Neural progenitor cell (in vitro differentiated cells): ENCODE measurements at regions not wholly inside any gene's neighbourhood (a gene's known extent, or its start where the extent isn't known, plus 50 kb on each side); places are given as distances from the start of the nearest gene placed in this dataset.
A peak's percentile ranks its signal among the peaks of the same experiment; 100 is the strongest.
"Not testable (repeated sequence)": the region's sequence is repeated elsewhere in the genome, so short reads cannot be mapped to it uniquely, and the experiment has no call there.

Experiments used
- DNase-seq: peaks from one replicate; pipeline ENCODE4 v3.0.0-alpha.2; 2016; ENCODE audit warnings: low spot score
- H2AFZ ChIP-seq: fragments of 200-600 bp; sonication (generic); replicated peaks from 2 replicates; pipeline ENCODE4 v1.6.1; 2016; ENCODE audit warnings: antibody characterized with exemption
- H3F3A ChIP-seq: fragments of 200-600 bp; sonication (generic); 2 replicates; pipeline ENCODE4 v1.6.1; 2016; ENCODE audit warnings: antibody characterized with exemption, low read depth
- H3K27ac ChIP-seq: fragments of 200-600 bp; sonication (generic); 2 replicates; pipeline ENCODE4 v1.5.1; 2016; ENCODE audit warnings: mild to moderate bottlenecking
- H3K27me3 ChIP-seq: fragments of 200-600 bp; sonication (generic); 2 replicates; pipeline ENCODE4 v1.6.1; 2016; ENCODE audit warnings: mild to moderate bottlenecking, moderate library complexity
- H3K36me3 ChIP-seq: fragments of 200-600 bp; sonication (generic); 2 replicates; pipeline ENCODE4 v1.5.1; 2016
- H3K4me1 ChIP-seq: fragments of 200-600 bp; sonication (generic); 2 replicates; pipeline ENCODE4 v1.6.1; 2016; ENCODE audit warnings: mixed run types
- H3K4me2 ChIP-seq: fragments of 200-600 bp; sonication (generic); 2 replicates; pipeline ENCODE4 v1.6.1; 2016
- H3K4me3 ChIP-seq: fragments of 200-600 bp; sonication (generic); 2 replicates; pipeline ENCODE4 v1.5.1; 2016
- H3K79me2 ChIP-seq: fragments of 200-600 bp; sonication (generic); 2 replicates; pipeline ENCODE4 v1.6.1; 2016; ENCODE audit warnings: low read depth
- H3K9ac ChIP-seq: fragments of 200-600 bp; sonication (generic); 2 replicates; pipeline ENCODE4 v1.6.1; 2016
- H3K9me3 ChIP-seq: fragments of 200-600 bp; sonication (generic); 2 replicates; pipeline ENCODE4 v1.5.1; 2016; ENCODE audit warnings: low read depth
- H4K20me1 ChIP-seq: fragments of 200-600 bp; sonication (generic); 2 replicates; pipeline ENCODE4 v1.6.1; 2016; ENCODE audit warnings: low read depth
- H3K27ac Mint-ChIP-seq: 3 replicates; pipeline ENCODE4 v1.8.0; 2021; ENCODE audit warnings: mixed read lengths
- H3K27me3 Mint-ChIP-seq: 2 replicates; pipeline ENCODE4 v1.8.0; 2022; ENCODE audit warnings: low read depth, mild to moderate bottlenecking, inconsistent platforms, moderate library complexity, mixed read lengths; ENCODE audit not compliant: insufficient read depth
- H3K36me3 Mint-ChIP-seq: 3 replicates; pipeline ENCODE4 v1.8.0; 2021; ENCODE audit warnings: mixed read lengths
- H3K4me1 Mint-ChIP-seq: 3 replicates; pipeline ENCODE4 v1.8.0; 2021; ENCODE audit warnings: mixed read lengths
- H3K4me3 Mint-ChIP-seq: 3 replicates; pipeline ENCODE4 v1.8.0; 2021; ENCODE audit warnings: mild to moderate bottlenecking, moderate library complexity, mixed read lengths
- H3K9me3 Mint-ChIP-seq: 3 replicates; pipeline ENCODE4 v1.8.0; 2020; ENCODE audit warnings: mixed read lengths
- EZH2 ChIP-seq: fragments of 200-600 bp; sonication (generic); IDR thresholded peaks from 2 replicates; pipeline ENCODE4 v1.6.1; 2017; ENCODE audit warnings: antibody characterized with exemption, mild to moderate bottlenecking, moderate library complexity
- EZH2phosphoT487 ChIP-seq: fragments of 200-600 bp; sonication (generic); IDR thresholded peaks from 2 replicates; pipeline ENCODE4 v1.6.1; 2017; ENCODE audit warnings: antibody characterized with exemption

DNA sequence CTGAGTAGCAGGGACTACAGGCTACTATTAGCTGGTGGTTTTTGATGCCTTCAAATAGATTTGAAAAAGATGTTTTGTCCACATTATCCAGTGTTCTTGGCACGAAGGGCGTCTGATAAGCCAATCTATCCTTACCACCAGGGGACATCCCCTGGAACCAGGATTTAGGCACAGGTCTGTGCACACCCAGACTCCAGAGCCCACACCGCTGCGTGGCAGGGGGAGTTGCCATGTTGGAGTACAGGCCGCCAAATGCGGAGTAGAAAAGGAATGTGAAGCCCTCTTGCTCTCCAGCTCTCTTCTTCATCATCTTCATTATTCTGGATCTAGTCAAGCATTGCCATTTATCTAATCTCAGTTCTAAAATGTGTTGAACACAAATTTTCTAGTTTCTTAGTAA is 54.3 kb downstream of the RNU1-4 start:
- H3K79me2 ChIP-seq, H3K9me3 Mint-ChIP-seq, H3K27me3 Mint-ChIP-seq, H2AFZ ChIP-seq, H3K4me3 ChIP-seq, H3K27ac Mint-ChIP-seq, H3K27ac ChIP-seq, H3K4me3 Mint-ChIP-seq, DNase-seq, H3K36me3 ChIP-seq, H4K20me1 ChIP-seq, H3K36me3 Mint-ChIP-seq, H3K9me3 ChIP-seq, H3K4me2 ChIP-seq, H3K4me1 Mint-ChIP-seq, H3K9ac ChIP-seq: not testable (repeated sequence)
- peaks cover 15% of the 10 kb centered on the region for H3F3A ChIP-seq
- peaks cover 13% of the 10 kb centered on the region for H3K4me1 ChIP-seq
- H3K27me3 ChIP-seq, result peaks cover 17% of the 10 kb centered on the region

GRCh38 chr1:16795119-16795518 is 54.8 kb downstream of the RNU1-4 start:
- H3K9me3 Mint-ChIP-seq, H3K4me3 ChIP-seq, DNase-seq, H2AFZ ChIP-seq, H3K36me3 Mint-ChIP-seq, H3K79me2 ChIP-seq, H3K9ac ChIP-seq, H3K36me3 ChIP-seq, H3K9me3 ChIP-seq, H3K4me2 ChIP-seq, H3K27me3 Mint-ChIP-seq, H3K4me1 Mint-ChIP-seq, H3K4me3 Mint-ChIP-seq, H3K27ac ChIP-seq, H4K20me1 ChIP-seq, H3K27ac Mint-ChIP-seq: not testable (repeated sequence)
- Histone ChIP-seq H3K27me3 (peaks cover 17% of the 10 kb centered on the region), H3F3A (peaks cover 15% of the 10 kb centered on the region), H3K4me1 (peaks cover 13% of the 10 kb centered on the region)

GRCh38 chr1:16796179-16796578 is 55.9 kb downstream of the RNU1-4 start:
- H3K36me3 Mint-ChIP-seq, result not testable (repeated sequence)
- H3K4me3 ChIP-seq, result peak overlapping the region; percentile 1

DNA sequence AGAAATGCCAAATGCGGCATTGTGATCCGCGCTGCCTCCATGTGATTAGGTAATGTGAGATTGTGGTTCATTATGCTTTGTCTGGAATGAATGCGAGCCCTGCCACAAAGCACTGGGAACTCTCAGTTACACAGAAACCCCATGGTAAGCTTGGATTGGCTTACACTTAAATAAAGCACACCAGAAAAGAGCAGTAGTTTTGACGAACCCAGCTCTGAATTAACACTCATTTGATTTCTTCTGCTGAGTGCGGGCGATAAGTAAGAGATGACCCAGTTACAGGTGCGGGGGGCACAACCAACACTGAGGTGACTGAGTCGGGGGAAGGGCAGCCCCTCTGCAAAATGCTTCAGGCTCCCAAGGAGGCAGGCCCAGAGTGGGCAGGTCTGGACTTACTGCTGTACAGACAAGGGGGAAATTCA is 56.3 kb downstream of the RNU1-4 start:
- Histone ChIP-seq H3K4me2 (peak overlapping the region; percentile 56), H3K27me3 (peaks cover 17% of the 10 kb centered on the region), H3K4me1 (peaks cover 13% of the 10 kb centered on the region), H3F3A (peaks cover 15% of the 10 kb centered on the region), H3K4me3 (peak overlapping the region; percentile 1)
- not testable (repeated sequence) for H3K4me1 Mint-ChIP-seq, H2AFZ ChIP-seq, H3K27ac ChIP-seq, H3K79me2 ChIP-seq, H3K36me3 Mint-ChIP-seq, H4K20me1 ChIP-seq, H3K36me3 ChIP-seq, H3K9ac ChIP-seq, H3K9me3 Mint-ChIP-seq, H3K27me3 Mint-ChIP-seq, H3K9me3 ChIP-seq
- Mint-ChIP-seq H3K27ac (peak overlapping the region; percentile 76), H3K4me3 (peak overlapping the region; percentile 51)
- peak; percentile 84 for DNase-seq
- TF ChIP-seq EZH2phosphoT487 (peak; percentile 98), EZH2 (peak; percentile 24)

More at GRCh38 chr1:16796179-16796578, 55.9 kb downstream of the RNU1-4 start:
- H3K9me3 Mint-ChIP-seq, H3K36me3 ChIP-seq, H3K27ac ChIP-seq, H3K79me2 ChIP-seq, H3K9me3 ChIP-seq, DNase-seq, H3K4me1 Mint-ChIP-seq, H2AFZ ChIP-seq, H3K9ac ChIP-seq, H4K20me1 ChIP-seq, H3K27me3 Mint-ChIP-seq: not testable (repeated sequence)
- peak overlapping the region; percentile 56 for H3K4me2 ChIP-seq
- TF ChIP-seq EZH2, result peak; percentile 50
- peaks cover 17% of the 10 kb centered on the region for H3K27me3 ChIP-seq
- peaks cover 15% of the 10 kb centered on the region for H3F3A ChIP-seq
- Mint-ChIP-seq H3K4me3 (peak overlapping the region; percentile 70), H3K27ac (peak overlapping the region; percentile 93)
- H3K4me1 ChIP-seq, result peaks cover 13% of the 10 kb centered on the region

- Histone ChIP-seq H3K27me3 (peaks cover 17% of the 10 kb centered on the region), H3F3A (peaks cover 15% of the 10 kb centered on the region), H3K4me1 (peaks cover 13% of the 10 kb centered on the region), H3K4me2 (peak overlapping the region; percentile 56), H3K4me3 (peak overlapping the region; percentile 1)
- not testable (repeated sequence) for H3K9ac ChIP-seq, H3K36me3 Mint-ChIP-seq, H3K27me3 Mint-ChIP-seq, H3K4me3 Mint-ChIP-seq, H2AFZ ChIP-seq, H3K27ac ChIP-seq, H3K9me3 ChIP-seq, H3K36me3 ChIP-seq, H3K79me2 ChIP-seq, H3K4me1 Mint-ChIP-seq, H3K9me3 Mint-ChIP-seq, H4K20me1 ChIP-seq
- peak; percentile 56 for DNase-seq
- H3K27ac Mint-ChIP-seq, result peak overlapping the region; percentile 76
Observed at GRCh38 chr1:16797065-16797464, 56.7 kb downstream of the RNU1-4 start.

GRCh38 chr1:16798050-16798449 is 57.7 kb downstream of the RNU1-4 start:
- H3K36me3 Mint-ChIP-seq, H3K27ac ChIP-seq, H3K9me3 ChIP-seq, H3K9ac ChIP-seq, H3K4me1 Mint-ChIP-seq, H3K27ac Mint-ChIP-seq, H3K27me3 Mint-ChIP-seq, H3K36me3 ChIP-seq, H3K79me2 ChIP-seq, H2AFZ ChIP-seq, DNase-seq, H3K4me3 ChIP-seq, H4K20me1 ChIP-seq, H3K4me3 Mint-ChIP-seq, H3K9me3 Mint-ChIP-seq: not testable (repeated sequence)
- Histone ChIP-seq H3K4me2 (peak overlapping the region; percentile 31), H3K27me3 (peaks cover 17% of the 10 kb centered on the region), H3K4me1 (peaks cover 13% of the 10 kb centered on the region), H3F3A (peaks cover 15% of the 10 kb centered on the region)
